HepG2 (cell line): ENCODE measurements at regions not wholly inside any gene's neighbourhood (a gene's known extent, or its start where the extent isn't known, plus 50 kb on each side); places are given as distances from the start of the nearest gene placed in this dataset.

Experiments used
- BCLAF1 ChIP-seq: fragments of 450-650 bp; IDR thresholded peaks from 2 replicates; pipeline ENCODE4 v1.6.1; 2017; ENCODE audit warnings: mild to moderate bottlenecking
- ETV5 ChIP-seq: IDR thresholded peaks from 2 replicates; pipeline ENCODE4 v1.6.1; 2018; ENCODE audit warnings: missing biosample characterization, missing genetic modification reagents, inconsistent platforms, borderline replicate concordance
- FOXO4 ChIP-seq: sonication (generic); formaldehyde crosslinking; conservative IDR thresholded peaks from 2 replicates; pipeline ENCODE4 v1.8.1; 2023; ENCODE audit warnings: missing genetic modification reagents
- HIVEP1 ChIP-seq: sonication (generic); formaldehyde crosslinking; IDR thresholded peaks from 2 replicates; pipeline ENCODE4 v1.4.0; 2020; ENCODE audit warnings: mild to moderate bottlenecking, missing genetic modification reagents
- NR2C2 ChIP-seq: sonication (generic); formaldehyde crosslinking; IDR thresholded peaks from 2 replicates; pipeline ENCODE4 v1.4.0; 2020; ENCODE audit warnings: missing genetic modification reagents, mild to moderate bottlenecking, moderate library complexity, borderline replicate concordance
- PAX8 ChIP-seq: sonication (generic); formaldehyde crosslinking; IDR thresholded peaks from 2 replicates; pipeline ENCODE4 v1.8.0; 2022; ENCODE audit warnings: mild to moderate bottlenecking, missing genetic modification reagents, borderline replicate concordance
- POGZ ChIP-seq: sonication (generic); formaldehyde crosslinking; IDR thresholded peaks from 2 replicates; pipeline ENCODE4 v1.4.0; 2020; ENCODE audit warnings: mild to moderate bottlenecking, missing genetic modification reagents
- PPARG ChIP-seq: conservative IDR thresholded peaks from 2 replicates; pipeline ENCODE4 v1.6.1; 2016; ENCODE audit warnings: missing biosample characterization, missing genetic modification reagents
- RORA ChIP-seq: sonication (generic); formaldehyde crosslinking; IDR thresholded peaks from 2 replicates; pipeline ENCODE4 v1.5.0; 2020; ENCODE audit warnings: mild to moderate bottlenecking, missing genetic modification reagents, moderate library complexity
- XRCC5 ChIP-seq: fragments of 200-400 bp; formaldehyde crosslinking; optimal IDR thresholded peaks from 2 replicates; pipeline ENCODE3; 2017; ENCODE audit warnings: mild to moderate bottlenecking, low read length
- ZNF33A ChIP-seq: sonication (generic); formaldehyde crosslinking; IDR thresholded peaks from 2 replicates; pipeline ENCODE4 v1.5.1; 2020; ENCODE audit warnings: missing genetic modification reagents, mild to moderate bottlenecking, moderate library complexity, borderline replicate concordance
- ZSCAN5A ChIP-seq: sonication (generic); formaldehyde crosslinking; IDR thresholded peaks from 2 replicates; pipeline ENCODE4 v1.8.0; 2022; ENCODE audit warnings: mild to moderate bottlenecking, missing genetic modification reagents, borderline replicate concordance

- 0 out of 2 replicates have a peak, but pooled peaks have one; percentile 39 for TF ChIP-seq RORA
- no peak for TF ChIP-seq PPARG (CRISPR knock-in tag)
- peak; percentile 54; the same call in 1 of the 2 replicates for TF ChIP-seq PAX8
- no peak for TF ChIP-seq HIVEP1 (CRISPR knock-in tag)
- no peak for TF ChIP-seq ZSCAN5A (CRISPR knock-in tag)
- no peak for TF ChIP-seq ETV5 (CRISPR knock-in tag)
- TF ChIP-seq NR2C2 (CRISPR knock-in tag): no peak
- TF ChIP-seq POGZ (CRISPR knock-in tag): 0 out of 2 replicates have a peak, but pooled peaks have one; percentile 6
- 0 out of 2 replicates have a peak, but pooled peaks have one; percentile 57 for TF ChIP-seq FOXO4 (CRISPR knock-in tag)
- no peak for TF ChIP-seq XRCC5
- no peak for TF ChIP-seq BCLAF1
- TF ChIP-seq ZNF33A: no peak
Measured at GRCh38 chr2:167817422-167817821, 430.0 kb downstream of the STK39 start (continued).
